NT2/D1 (cell line): ENCODE measurements at regions not wholly inside any gene's neighbourhood (a gene's known extent, or its start where the extent isn't known, plus 50 kb on each side); places are given as distances from the start of the nearest gene placed in this dataset.

Experiments used
- DNase-seq: peaks from one replicate; pipeline ENCODE4 v3.0.0-alpha.2; 2011; ENCODE audit warnings: low read depth, low spot score
- H3K27me3 ChIP-seq: 2 replicates; pipeline ENCODE4 v1.6.0; 2011; ENCODE audit warnings: mild to moderate bottlenecking; ENCODE audit not compliant: insufficient read length, insufficient read depth
- H3K36me3 ChIP-seq: 2 replicates; pipeline ENCODE4 v1.6.1; 2011; ENCODE audit warnings: mild to moderate bottlenecking, low read length, mixed read lengths; ENCODE audit not compliant: insufficient read depth, insufficient read length
- H3K4me1 ChIP-seq: 2 replicates; pipeline ENCODE4 v1.5.1; 2011; ENCODE audit not compliant: insufficient read depth, insufficient read length
- H3K4me3 ChIP-seq: 2 replicates; pipeline ENCODE4 v1.5.1; 2011; ENCODE audit warnings: low read depth; ENCODE audit not compliant: insufficient read length
- H3K9ac ChIP-seq: 2 replicates; pipeline ENCODE4 v1.6.0; 2011; ENCODE audit warnings: low read depth; ENCODE audit not compliant: insufficient read length
- H3K9me3 ChIP-seq: 2 replicates; pipeline ENCODE4 v1.5.1; 2011; ENCODE audit warnings: mild to moderate bottlenecking, low read length; ENCODE audit not compliant: insufficient read depth
- SUZ12 ChIP-seq: IDR thresholded peaks from 2 replicates; pipeline ENCODE4 v1.6.1; 2011; ENCODE audit not compliant: insufficient read length, insufficient read depth; ENCODE audit errors: extremely low read depth
- YY1 ChIP-seq: IDR thresholded peaks from 2 replicates; pipeline ENCODE4 v1.6.1; 2011; ENCODE audit not compliant: insufficient read length, insufficient read depth
- ZNF274 ChIP-seq: IDR thresholded peaks from 2 replicates; pipeline ENCODE4 v1.6.1; 2011; ENCODE audit warnings: mild to moderate bottlenecking, low read depth, low read length

DNA sequence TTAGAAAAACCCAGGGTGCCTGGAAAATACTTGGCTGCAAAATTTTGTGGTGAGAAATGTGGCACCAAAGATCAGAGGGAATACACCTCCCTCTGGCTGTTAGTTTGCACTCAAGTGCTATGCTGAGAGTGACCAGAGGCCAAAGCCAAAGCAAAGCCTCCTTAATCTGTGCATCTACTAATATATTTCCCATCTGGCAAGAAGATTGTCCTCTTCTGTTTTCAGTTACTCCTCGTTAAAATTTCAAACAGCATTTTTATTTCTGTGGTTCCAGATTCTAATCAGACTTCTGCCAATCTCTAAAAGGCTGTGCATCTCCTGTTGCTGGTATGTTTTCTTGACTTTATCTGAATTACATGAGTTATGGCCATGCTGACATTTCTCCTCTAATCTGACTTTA is 327.4 kb downstream of the TBX15 start:
- no peak for DNase-seq
- H3K4me1 ChIP-seq, result no peaks in the 10 kb centered on the region
- TF ChIP-seq YY1 (no peak), SUZ12 (no peak), ZNF274 (no peak)
- no peaks in the 10 kb centered on the region for H3K36me3 ChIP-seq
- H3K9ac ChIP-seq, result no peak overlapping the region
- H3K4me3 ChIP-seq, result no peak overlapping the region
- 0 out of 2 replicates have a peak, but pooled peaks cover 5% of the 10 kb centered on the region for H3K9me3 ChIP-seq
- no peaks in the 10 kb centered on the region for H3K27me3 ChIP-seq

GRCh38 chr1:118659646-118660045 is 328.5 kb downstream of the TBX15 start:
- 0 out of 2 replicates have a peak, but pooled peaks cover 5% of the 10 kb centered on the region for H3K9me3 ChIP-seq
- no peak for DNase-seq
- H3K4me1 ChIP-seq, result no peaks in the 10 kb centered on the region
- H3K9ac ChIP-seq, result no peak overlapping the region
- H3K27me3 ChIP-seq, result no peaks in the 10 kb centered on the region
- TF ChIP-seq SUZ12, result no peak
- TF ChIP-seq ZNF274, result no peak
- no peak for TF ChIP-seq YY1
- no peak overlapping the region for H3K4me3 ChIP-seq
- H3K36me3 ChIP-seq, result no peaks in the 10 kb centered on the region

- Histone ChIP-seq H3K4me3 (no peak overlapping the region), H3K9me3 (peaks cover 7% of the 10 kb centered on the region; the same call in 1 of the 2 replicates), H3K4me1 (no peaks in the 10 kb centered on the region), H3K36me3 (no peaks in the 10 kb centered on the region), H3K27me3 (no peaks in the 10 kb centered on the region), H3K9ac (no peak overlapping the region)
- no peak for DNase-seq
- TF ChIP-seq SUZ12 (no peak), ZNF274 (no peak), YY1 (no peak)
Observed at GRCh38 chr1:118650107-118650807, 337.9 kb downstream of the TBX15 start.

DNA sequence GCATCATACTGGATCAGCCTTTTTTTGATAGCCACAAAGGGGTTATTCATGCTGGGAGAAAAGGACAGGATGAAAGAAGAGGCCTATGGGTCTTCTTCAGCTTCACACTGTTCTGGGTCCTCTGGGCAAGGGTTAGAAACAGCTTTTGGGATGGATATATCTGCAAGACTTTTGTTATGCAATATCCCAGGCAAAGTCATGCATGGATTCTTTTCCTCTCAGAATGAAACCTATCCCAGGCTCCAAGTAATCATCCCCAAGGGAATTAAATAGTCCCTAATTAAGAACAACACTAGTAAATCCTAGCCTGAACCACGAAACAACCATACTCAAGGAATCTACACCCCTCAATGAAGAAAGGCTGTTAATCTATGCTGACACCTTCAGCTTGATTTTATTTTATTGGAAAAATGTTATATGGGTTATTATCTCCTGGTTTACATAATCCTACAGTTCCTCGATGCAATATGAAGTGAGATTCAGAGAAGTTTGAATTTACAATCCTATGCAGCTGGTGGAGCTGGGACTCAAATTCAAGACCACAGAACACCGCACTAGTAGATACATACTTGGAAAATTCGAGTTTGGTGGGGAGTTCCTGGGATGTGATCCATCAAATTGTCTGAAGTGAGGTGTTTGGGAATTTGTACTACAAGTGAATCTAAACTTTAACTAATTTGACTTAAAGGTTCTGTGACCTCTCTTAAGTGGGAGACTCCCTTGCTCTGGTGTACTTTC is 338.6 kb downstream of the TBX15 start:
- no peak overlapping the region for H3K9ac ChIP-seq
- H3K4me3 ChIP-seq, result no peak overlapping the region
- H3K27me3 ChIP-seq, result no peaks in the 10 kb centered on the region
- H3K4me1 ChIP-seq, result no peaks in the 10 kb centered on the region
- H3K9me3 ChIP-seq, result peaks cover 7% of the 10 kb centered on the region; the same call in 1 of the 2 replicates
- no peak for TF ChIP-seq SUZ12
- TF ChIP-seq ZNF274, result no peak
- no peak for TF ChIP-seq YY1
- no peaks in the 10 kb centered on the region for H3K36me3 ChIP-seq
- DNase-seq, result no peak

GRCh38 chr1:118636004-118636403 is 352.1 kb downstream of the TBX15 start:
- no peak for TF ChIP-seq ZNF274
- no peak for TF ChIP-seq SUZ12
- no peak for TF ChIP-seq YY1

DNA sequence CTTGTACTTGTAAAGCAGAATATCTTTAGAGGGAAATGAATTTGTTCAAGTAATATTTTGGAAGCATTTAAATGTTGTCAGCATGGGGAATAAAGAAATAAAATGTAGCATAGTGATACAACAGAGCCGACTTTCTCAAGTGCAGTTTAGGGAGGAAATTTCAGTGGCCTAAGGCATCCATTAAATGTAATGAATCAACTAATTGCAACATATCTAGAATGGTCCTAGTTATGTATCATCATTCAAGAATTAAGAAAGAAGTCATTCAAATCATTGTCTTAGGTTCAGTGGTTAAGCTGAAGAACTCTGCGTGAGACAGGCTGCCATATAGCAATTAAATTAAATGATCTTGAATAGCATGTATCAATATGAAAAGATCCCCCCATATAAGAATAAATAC is 360.7 kb downstream of the TBX15 start:
- no peak for DNase-seq
- Histone ChIP-seq H3K36me3 (no peaks in the 10 kb centered on the region), H3K9me3 (no peaks in the 10 kb centered on the region), H3K27me3 (no peaks in the 10 kb centered on the region), H3K4me1 (no peaks in the 10 kb centered on the region), H3K9ac (no peak overlapping the region), H3K4me3 (no peak overlapping the region)
- TF ChIP-seq YY1 (no peak), SUZ12 (no peak), ZNF274 (no peak)

More at GRCh38 chr1:118636004-118636403, 352.1 kb downstream of the TBX15 start:
- Histone ChIP-seq H3K9me3 (peaks cover 13% of the 10 kb centered on the region; the same call in 1 of the 2 replicates), H3K36me3 (no peaks in the 10 kb centered on the region), H3K9ac (no peak overlapping the region), H3K27me3 (no peaks in the 10 kb centered on the region), H3K4me1 (no peaks in the 10 kb centered on the region), H3K4me3 (no peak overlapping the region)
- DNase-seq, result no peak

DNA sequence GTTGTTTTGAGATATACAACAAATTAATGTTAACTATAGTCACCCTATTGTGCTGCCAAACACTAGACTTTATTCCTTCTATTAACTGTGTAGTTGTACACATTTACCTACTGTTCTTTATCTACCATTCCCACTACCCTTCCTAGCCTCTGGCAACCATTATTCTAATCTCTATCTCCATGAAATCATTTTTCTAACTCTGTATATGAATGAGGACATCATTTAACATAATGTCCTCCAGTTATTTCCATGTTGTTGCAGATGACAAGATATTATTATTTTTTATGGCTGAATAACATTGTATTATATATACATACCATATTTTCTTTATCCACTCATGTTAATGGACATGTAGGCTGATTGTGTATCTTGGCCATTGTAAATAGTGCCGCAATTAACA is 366.3 kb downstream of the TBX15 start:
- TF ChIP-seq YY1 (no peak), SUZ12 (no peak), ZNF274 (no peak)
- H3K9ac ChIP-seq, result no peak overlapping the region
- no peaks in the 10 kb centered on the region for H3K9me3 ChIP-seq
- DNase-seq, result no peak
- H3K4me1 ChIP-seq, result no peaks in the 10 kb centered on the region
- H3K27me3 ChIP-seq, result no peaks in the 10 kb centered on the region
- H3K4me3 ChIP-seq, result no peak overlapping the region
- no peaks in the 10 kb centered on the region for H3K36me3 ChIP-seq
